ENCODE measurements at regions not wholly inside any gene's neighbourhood (a gene's known extent, or its start where the extent isn't known, plus 50 kb on each side); places are given as distances from the start of the nearest gene placed in this dataset.

GRCh38 chr3:25181096-25181495 is 247.0 kb upstream of the RARB start:
- Histone ChIP-seq H3K4me3 (ENCODE audit: control insufficient read depth in 2 of 3, extremely low read depth in 1 of 3, insufficient read depth in 2 of 3, low read depth in 1 of 3, low read length in 3 of 3) (no peak overlapping the region), H3K36me3 (ENCODE audit: control insufficient read depth in 2 of 2, extremely low read depth in 1 of 2, insufficient read depth in 2 of 2, low read length in 2 of 2) (no peaks in the 10 kb centered on the region), H3K9me1 (ENCODE audit: control insufficient read depth, extremely low read depth, insufficient read depth, low read length) (no peaks in the 10 kb centered on the region), H3K27ac (ENCODE audit: control insufficient read depth, insufficient read depth, low read length) (no peak overlapping the region), H3K27me3 (ENCODE audit: control insufficient read depth, extremely low read depth, insufficient read depth, low read length) (no peaks in the 10 kb centered on the region), H4K20me1 (ENCODE audit: control insufficient read depth, extremely low read depth, insufficient read depth, low read length) (no peaks in the 10 kb centered on the region), H3K4me1 (ENCODE audit: control insufficient read depth, extremely low read depth, insufficient read depth, low read length) (no peaks in the 10 kb centered on the region), H3K4me2 (ENCODE audit: control insufficient read depth, extremely low read depth, insufficient read depth, low read depth, low read length) (no peak overlapping the region), H2AFZ (ENCODE audit: control insufficient read depth, low read length) (no peak overlapping the region), H3K79me2 (ENCODE audit: control insufficient read depth, insufficient read depth, low read length) (no peaks in the 10 kb centered on the region), H3K9ac (ENCODE audit: control insufficient read depth, extremely low read depth, insufficient read depth, low read length) (no peak overlapping the region), H3K9me3 (ENCODE audit: control insufficient read depth, low read depth, low read length) (no peaks in the 10 kb centered on the region)
- dilution Hi-C loops (cut with MboI; ENCODE audit: extremely low pct_ligation_motif_present, low sequenced_read_pairs): no loop called here
- TF ChIP-seq, protein P1, sequence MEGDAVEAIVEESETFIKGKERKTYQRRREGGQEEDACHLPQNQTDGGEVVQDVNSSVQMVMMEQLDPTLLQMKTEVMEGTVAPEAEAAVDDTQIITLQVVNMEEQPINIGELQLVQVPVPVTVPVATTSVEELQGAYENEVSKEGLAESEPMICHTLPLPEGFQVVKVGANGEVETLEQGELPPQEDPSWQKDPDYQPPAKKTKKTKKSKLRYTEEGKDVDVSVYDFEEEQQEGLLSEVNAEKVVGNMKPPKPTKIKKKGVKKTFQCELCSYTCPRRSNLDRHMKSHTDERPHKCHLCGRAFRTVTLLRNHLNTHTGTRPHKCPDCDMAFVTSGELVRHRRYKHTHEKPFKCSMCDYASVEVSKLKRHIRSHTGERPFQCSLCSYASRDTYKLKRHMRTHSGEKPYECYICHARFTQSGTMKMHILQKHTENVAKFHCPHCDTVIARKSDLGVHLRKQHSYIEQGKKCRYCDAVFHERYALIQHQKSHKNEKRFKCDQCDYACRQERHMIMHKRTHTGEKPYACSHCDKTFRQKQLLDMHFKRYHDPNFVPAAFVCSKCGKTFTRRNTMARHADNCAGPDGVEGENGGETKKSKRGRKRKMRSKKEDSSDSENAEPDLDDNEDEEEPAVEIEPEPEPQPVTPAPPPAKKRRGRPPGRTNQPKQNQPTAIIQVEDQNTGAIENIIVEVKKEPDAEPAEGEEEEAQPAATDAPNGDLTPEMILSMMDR (optimal IDR thresholded peaks at IDR 0.05 in 1 of 3, IDR thresholded peaks at IDR 0.05 in 1 of 3, conservative IDR thresholded peaks at IDR 0.05 in 1 of 3; ENCODE audit: extremely low read depth in 1 of 3, insufficient read depth in 2 of 3, low read length in 3 of 3): no peak
- no peak for TF ChIP-seq EZH2 (IDR thresholded peaks at IDR 0.05; ENCODE audit: low read length)
- FAIRE-seq (no peak), DNase-seq (ENCODE audit: low read depth, low spot score) (no peak)

GRCh38 chr3:25182794-25183193 is 245.3 kb upstream of the RARB start:
- H3K9me1 ChIP-seq (ENCODE audit: control insufficient read depth, extremely low read depth, insufficient read depth, low read length): no peaks in the 10 kb centered on the region
- dilution Hi-C loops (cut with MboI; ENCODE audit: extremely low pct_ligation_motif_present, low sequenced_read_pairs): no loop called here
- no peaks in the 10 kb centered on the region for H3K27me3 ChIP-seq (ENCODE audit: control insufficient read depth, extremely low read depth, insufficient read depth, low read length)
- H3K79me2 ChIP-seq (ENCODE audit: control insufficient read depth, insufficient read depth, low read length): no peaks in the 10 kb centered on the region
- TF ChIP-seq EZH2 (IDR thresholded peaks at IDR 0.05; ENCODE audit: low read length): no peak
- TF ChIP-seq, protein P1 (optimal IDR thresholded peaks at IDR 0.05 in 1 of 3, IDR thresholded peaks at IDR 0.05 in 1 of 3, conservative IDR thresholded peaks at IDR 0.05 in 1 of 3; ENCODE audit: extremely low read depth in 1 of 3, insufficient read depth in 2 of 3, low read length in 3 of 3): no peak
- no peaks in the 10 kb centered on the region for H4K20me1 ChIP-seq (ENCODE audit: control insufficient read depth, extremely low read depth, insufficient read depth, low read length)
- H3K4me1 ChIP-seq (ENCODE audit: control insufficient read depth, extremely low read depth, insufficient read depth, low read length): no peaks in the 10 kb centered on the region
- no peak overlapping the region for H3K27ac ChIP-seq (ENCODE audit: control insufficient read depth, insufficient read depth, low read length)
- H3K9ac ChIP-seq (ENCODE audit: control insufficient read depth, extremely low read depth, insufficient read depth, low read length): no peak overlapping the region
- no peaks in the 10 kb centered on the region for H3K9me3 ChIP-seq (ENCODE audit: control insufficient read depth, low read depth, low read length)
- no peak overlapping the region for H2AFZ ChIP-seq (ENCODE audit: control insufficient read depth, low read length)
- no peak for FAIRE-seq
- no peak for DNase-seq (ENCODE audit: low read depth, low spot score)
- H3K4me3 ChIP-seq (ENCODE audit: control insufficient read depth in 2 of 3, extremely low read depth in 1 of 3, insufficient read depth in 2 of 3, low read depth in 1 of 3, low read length in 3 of 3): no peak overlapping the region
- no peak overlapping the region for H3K4me2 ChIP-seq (ENCODE audit: control insufficient read depth, extremely low read depth, insufficient read depth, low read depth, low read length)
- no peaks in the 10 kb centered on the region for H3K36me3 ChIP-seq (ENCODE audit: control insufficient read depth in 2 of 2, extremely low read depth in 1 of 2, insufficient read depth in 2 of 2, low read length in 2 of 2)
